HepG2 (cell line): ENCODE measurements at regions not wholly inside any gene's neighbourhood (a gene's known extent, or its start where the extent isn't known, plus 50 kb on each side); places are given as distances from the start of the nearest gene placed in this dataset.

Source experiments
- ATAC-seq: fragments of 200-7000 bp; cut with Tn5 transposase; 3 replicates; pipeline ENCODE4 v1.9.1; 2020; ENCODE audit warnings: mild to moderate bottlenecking, moderate library complexity
- BruUV-seq: library from RNA; stranded (reverse); fragments of 400-500 nt; replicated peaks from 2 replicates; lab custom pipeline; 2021; lab: Mats Ljungman, UMichigan
- CTCF ChIA-PET: fragments of 300-600 bp; formaldehyde crosslinking; extraction: SDS; loops from one replicate; lab custom pipeline; 2021; ENCODE audit warnings: low total read pairs, inconsistent platforms, low intra/inter-chr PET ratio; lab: Yijun Ruan, JAX
- POLR2A ChIA-PET: fragments of 350-600 bp; sonication (Branson Sonifier 250); formaldehyde crosslinking; loops from one replicate; lab custom pipeline; 2020; ENCODE audit warnings: antibody characterized with exemption, inconsistent platforms; lab: Yijun Ruan, JAX
- DNase-seq: peaks from one replicate; pipeline ENCODE4 v3.0.0-alpha.2; 2015; ENCODE audit warnings: low spot score
- FAIRE-seq: peaks from 3 replicates; lab custom pipeline; 2011; peaks lifted over from hg19 to GRCh38; lab: Jason Lieb, UNC
- H2AFZ ChIP-seq: one replicate; pipeline ENCODE4 v1.6.1; 2011; ENCODE audit warnings: low read length, inconsistent platforms
- H3K27ac ChIP-seq: fragments of 300-600 bp; 3 replicates; pipeline ENCODE4 v1.8.0; 2011; ENCODE audit warnings: mixed run types, mild to moderate bottlenecking, mixed read lengths, low read length, inconsistent platforms; ENCODE audit not compliant: insufficient read depth; ENCODE audit errors: extremely low read length
- H3K27me3 ChIP-seq, 2 experiments: fragments of 200-600 bp in 1 of 2; 2 replicates in 1 of 2; 3 replicates in 1 of 2; pipeline versions ENCODE4 v1.6.0 to v1.8.0; 2011; ENCODE audit warnings: low read length in 2 of 2, mild to moderate bottlenecking in 2 of 2, moderate library complexity in 2 of 2, inconsistent platforms in 1 of 2; ENCODE audit not compliant: insufficient read depth in 2 of 2, control insufficient read depth in 1 of 2
- H3K36me3 ChIP-seq, 2 experiments: fragments of 200-600 bp in 1 of 2; replicated peaks in 1 of 2; 2 replicates in 1 of 2; 3 replicates in 1 of 2; pipeline versions ENCODE4 v1.5.1 to v1.8.0; 2011; ENCODE audit warnings: low read length in 2 of 2, inconsistent platforms in 1 of 2; ENCODE audit not compliant: insufficient read depth in 2 of 2, control insufficient read depth in 1 of 2
- H3K4me1 ChIP-seq: 2 replicates; pipeline ENCODE4 v1.5.1; 2012; ENCODE audit warnings: low read length, inconsistent platforms; ENCODE audit not compliant: insufficient read depth
- H3K4me2 ChIP-seq: 2 replicates; pipeline ENCODE4 v1.6.0; 2011; ENCODE audit warnings: low read depth, low read length, inconsistent platforms
- H3K4me3 ChIP-seq, 3 experiments: fragments of 200-600 bp in 1 of 3; sonication (generic), shearing (Covaris generic) in 1 of 3; replicated peaks in 1 of 3; 2 replicates each; pipeline ENCODE4 v1.5.1; 2011 to 2016; ENCODE audit warnings: low read length in 3 of 3, inconsistent platforms in 2 of 3, low read depth in 2 of 3, mild to moderate bottlenecking in 2 of 3, control low read depth in 1 of 3, mixed read lengths in 1 of 3; ENCODE audit not compliant: insufficient read depth in 1 of 3
- H3K79me2 ChIP-seq: one replicate; pipeline ENCODE4 v1.6.1; 2011; ENCODE audit warnings: low read length, inconsistent platforms; ENCODE audit not compliant: insufficient read depth
- H3K9ac ChIP-seq: 2 replicates; pipeline ENCODE4 v1.6.0; 2011; ENCODE audit warnings: mild to moderate bottlenecking, low read depth, low read length, inconsistent platforms; ENCODE audit not compliant: insufficient read depth
- H3K9me3 ChIP-seq: 2 replicates; pipeline ENCODE4 v1.5.1; 2012; ENCODE audit warnings: mild to moderate bottlenecking, low read length
- H4K20me1 ChIP-seq: 2 replicates; pipeline ENCODE4 v1.6.0; 2011; ENCODE audit warnings: inconsistent platforms, mild to moderate bottlenecking, low read length, moderate library complexity; ENCODE audit not compliant: insufficient read depth
- CENPBD1 ChIP-seq: sonication (generic); formaldehyde crosslinking; IDR thresholded peaks from 2 replicates; pipeline ENCODE4 v1.8.0; 2022; ENCODE audit warnings: missing genetic modification reagents, low read depth, mild to moderate bottlenecking, borderline replicate concordance
- CHCHD3 ChIP-seq: sonication (generic); formaldehyde crosslinking; IDR thresholded peaks from 2 replicates; pipeline ENCODE4 v1.8.0; 2022; ENCODE audit warnings: mild to moderate bottlenecking, missing genetic modification reagents, moderate library complexity
- DNMT3B ChIP-seq: conservative IDR thresholded peaks from 2 replicates; pipeline ENCODE4 v1.6.1; 2016; ENCODE audit warnings: missing biosample characterization, control low read depth
- DPF2 ChIP-seq: sonication (generic); formaldehyde crosslinking; IDR thresholded peaks from 2 replicates; pipeline ENCODE4 v1.4.0; 2020; ENCODE audit warnings: mild to moderate bottlenecking, low read depth, missing genetic modification reagents, borderline replicate concordance
- KLF15 ChIP-seq: sonication (generic); formaldehyde crosslinking; IDR thresholded peaks from 2 replicates; pipeline ENCODE4 v1.8.1; 2023; ENCODE audit warnings: borderline replicate concordance, mild to moderate bottlenecking, inconsistent platforms, missing genetic modification reagents, mixed read lengths
- MLX ChIP-seq: IDR thresholded peaks from 2 replicates; pipeline ENCODE4 v1.6.1; 2016
- MXD4 ChIP-seq: IDR thresholded peaks from 2 replicates; pipeline ENCODE4 v1.6.1; 2016; ENCODE audit warnings: mild to moderate bottlenecking, missing biosample characterization, missing genetic modification reagents
- NFE2 ChIP-seq: sonication (generic); formaldehyde crosslinking; IDR thresholded peaks from 2 replicates; pipeline ENCODE4 v1.4.0; 2020; ENCODE audit warnings: missing genetic modification reagents
- PITX1 ChIP-seq: sonication (generic); formaldehyde crosslinking; IDR thresholded peaks from 2 replicates; pipeline ENCODE4 v1.5.1; 2020; ENCODE audit warnings: mild to moderate bottlenecking, missing genetic modification reagents
- REL ChIP-seq: sonication (generic); formaldehyde crosslinking; conservative IDR thresholded peaks from 2 replicates; pipeline ENCODE4 v1.8.0; 2022; ENCODE audit warnings: mild to moderate bottlenecking, missing genetic modification reagents, moderate library complexity
- SRSF9 ChIP-seq: fragments of 200-400 bp; formaldehyde crosslinking; IDR thresholded peaks from 2 replicates; pipeline ENCODE4 v1.6.1; 2018; ENCODE audit warnings: borderline replicate concordance, mild to moderate bottlenecking, low read depth, low read length; ENCODE audit not compliant: insufficient read depth, poor library complexity, severe bottlenecking
- ZGPAT ChIP-seq: IDR thresholded peaks from 2 replicates; pipeline ENCODE4 v1.6.1; 2016; ENCODE audit warnings: mild to moderate bottlenecking
- ZNF136 ChIP-seq: sonication (generic); formaldehyde crosslinking; IDR thresholded peaks from 2 replicates; pipeline ENCODE4 v1.8.1; 2022; ENCODE audit warnings: low read depth, mild to moderate bottlenecking, moderate library complexity, missing genetic modification reagents
- ZNF784 ChIP-seq: sonication (generic); formaldehyde crosslinking; IDR thresholded peaks from 2 replicates; pipeline ENCODE4 v1.5.1; 2020; ENCODE audit warnings: missing genetic modification reagents, mild to moderate bottlenecking, borderline replicate concordance
- WGBS: methylation state at CpG from one replicate; pipeline ENCODE4 v1.1.6; 2017; ENCODE audit warnings: low lambda C conversion rate; 5-methylcytosine and 5-hydroxymethylcytosine counted together
- in situ Hi-C: cut with HindIII; loops from 2 replicates; pipeline ENCODE4 v1.10.0; 2017; ENCODE audit warnings: low pct_unique_long_range_greater_than_20kb; ENCODE audit not compliant: extremely low pct_ligation_motif_present
- intact Hi-C: fragments of 100-400 bp; cut with micrococcal nuclease; formaldehyde crosslinking; loops from one replicate; pipeline ENCODE4 v1.10.0; 2022; ENCODE audit not compliant: unreplicated experiment
- TF ChIP-seq, protein P1 (sequence below): sonication (generic); formaldehyde crosslinking; conservative IDR thresholded peaks from 2 replicates; pipeline ENCODE4 v1.8.1; 2023; ENCODE audit warnings: missing genetic modification reagents
- TF ChIP-seq, protein P2 (sequence below): sonication (generic); formaldehyde crosslinking; IDR thresholded peaks from 2 replicates; pipeline ENCODE4 v1.4.0; 2020; ENCODE audit warnings: mild to moderate bottlenecking, low read depth, missing genetic modification reagents
- TF ChIP-seq, protein P3 (sequence below): sonication (generic); formaldehyde crosslinking; IDR thresholded peaks from 2 replicates; pipeline ENCODE4 v1.9.0; 2021; ENCODE audit warnings: missing genetic modification reagents, mild to moderate bottlenecking, borderline replicate concordance

- H3K9me3 ChIP-seq, result no peaks in the 10 kb centered on the region
- no peak overlapping the region for H3K4me2 ChIP-seq
- no peaks in the 10 kb centered on the region for H4K20me1 ChIP-seq
- DNase-seq, result no peak
- CTCF ChIA-PET, result no interaction called here
- H3K27ac ChIP-seq, result no peak overlapping the region
- BruUV-seq, result no TSS peak
- H3K79me2 ChIP-seq, result no peaks in the 10 kb centered on the region
- H3K9ac ChIP-seq, result no peak overlapping the region
- no peak overlapping the region for H3K4me3 ChIP-seq
- intact Hi-C loops, result no loop called here
- WGBS, result 5% methylated on average over 3 of the region's 3 CpGs
- H3K4me1 ChIP-seq, result no peaks in the 10 kb centered on the region
- in situ Hi-C loops, result no loop called here
- POLR2A ChIA-PET, result no interaction called here
- peaks cover 0 to 14% of the 10 kb centered on the region in 2 experiments; a peak in 3 of 5 replicates for H3K27me3 ChIP-seq
- H3K36me3 ChIP-seq, result no peaks in the 10 kb centered on the region
- ATAC-seq, result no peak
- no peak overlapping the region for H2AFZ ChIP-seq
- no peak for FAIRE-seq
- no peak for TF ChIP-seq ZNF784 (CRISPR knock-in tag)
- no peak for TF ChIP-seq MXD4 (CRISPR knock-in tag)
- TF ChIP-seq MLX (CRISPR knock-in tag), result no peak
- TF ChIP-seq DPF2, result no peak
- no peak for TF ChIP-seq REL (CRISPR knock-in tag)
- TF ChIP-seq DNMT3B (CRISPR knock-in tag), result no peak
- no peak for TF ChIP-seq CENPBD1 (CRISPR knock-in tag)
- TF ChIP-seq, protein P1, sequence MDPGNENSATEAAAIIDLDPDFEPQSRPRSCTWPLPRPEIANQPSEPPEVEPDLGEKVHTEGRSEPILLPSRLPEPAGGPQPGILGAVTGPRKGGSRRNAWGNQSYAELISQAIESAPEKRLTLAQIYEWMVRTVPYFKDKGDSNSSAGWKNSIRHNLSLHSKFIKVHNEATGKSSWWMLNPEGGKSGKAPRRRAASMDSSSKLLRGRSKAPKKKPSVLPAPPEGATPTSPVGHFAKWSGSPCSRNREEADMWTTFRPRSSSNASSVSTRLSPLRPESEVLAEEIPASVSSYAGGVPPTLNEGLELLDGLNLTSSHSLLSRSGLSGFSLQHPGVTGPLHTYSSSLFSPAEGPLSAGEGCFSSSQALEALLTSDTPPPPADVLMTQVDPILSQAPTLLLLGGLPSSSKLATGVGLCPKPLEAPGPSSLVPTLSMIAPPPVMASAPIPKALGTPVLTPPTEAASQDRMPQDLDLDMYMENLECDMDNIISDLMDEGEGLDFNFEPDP (CRISPR knock-in tag), result no peak
- TF ChIP-seq ZGPAT, result no peak
- no peak for TF ChIP-seq PITX1 (CRISPR knock-in tag)
- TF ChIP-seq, protein P2, sequence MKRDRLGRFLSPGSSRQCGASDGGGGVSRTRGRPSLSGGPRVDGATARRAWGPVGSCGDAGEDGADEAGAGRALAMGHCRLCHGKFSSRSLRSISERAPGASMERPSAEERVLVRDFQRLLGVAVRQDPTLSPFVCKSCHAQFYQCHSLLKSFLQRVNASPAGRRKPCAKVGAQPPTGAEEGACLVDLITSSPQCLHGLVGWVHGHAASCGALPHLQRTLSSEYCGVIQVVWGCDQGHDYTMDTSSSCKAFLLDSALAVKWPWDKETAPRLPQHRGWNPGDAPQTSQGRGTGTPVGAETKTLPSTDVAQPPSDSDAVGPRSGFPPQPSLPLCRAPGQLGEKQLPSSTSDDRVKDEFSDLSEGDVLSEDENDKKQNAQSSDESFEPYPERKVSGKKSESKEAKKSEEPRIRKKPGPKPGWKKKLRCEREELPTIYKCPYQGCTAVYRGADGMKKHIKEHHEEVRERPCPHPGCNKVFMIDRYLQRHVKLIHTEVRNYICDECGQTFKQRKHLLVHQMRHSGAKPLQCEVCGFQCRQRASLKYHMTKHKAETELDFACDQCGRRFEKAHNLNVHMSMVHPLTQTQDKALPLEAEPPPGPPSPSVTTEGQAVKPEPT (CRISPR knock-in tag), result no peak
- no peak for TF ChIP-seq KLF15 (CRISPR knock-in tag)
- TF ChIP-seq ZNF136 (CRISPR knock-in tag), result no peak
- TF ChIP-seq, protein P3, sequence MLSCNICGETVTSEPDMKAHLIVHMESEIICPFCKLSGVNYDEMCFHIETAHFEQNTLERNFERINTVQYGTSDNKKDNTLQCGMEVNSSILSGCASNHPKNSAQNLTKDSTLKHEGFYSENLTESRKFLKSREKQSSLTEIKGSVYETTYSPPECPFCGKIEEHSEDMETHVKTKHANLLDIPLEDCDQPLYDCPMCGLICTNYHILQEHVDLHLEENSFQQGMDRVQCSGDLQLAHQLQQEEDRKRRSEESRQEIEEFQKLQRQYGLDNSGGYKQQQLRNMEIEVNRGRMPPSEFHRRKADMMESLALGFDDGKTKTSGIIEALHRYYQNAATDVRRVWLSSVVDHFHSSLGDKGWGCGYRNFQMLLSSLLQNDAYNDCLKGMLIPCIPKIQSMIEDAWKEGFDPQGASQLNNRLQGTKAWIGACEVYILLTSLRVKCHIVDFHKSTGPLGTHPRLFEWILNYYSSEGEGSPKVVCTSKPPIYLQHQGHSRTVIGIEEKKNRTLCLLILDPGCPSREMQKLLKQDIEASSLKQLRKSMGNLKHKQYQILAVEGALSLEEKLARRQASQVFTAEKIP (CRISPR knock-in tag), result no peak
- TF ChIP-seq SRSF9, result no peak
- no peak for TF ChIP-seq NFE2 (CRISPR knock-in tag)
- TF ChIP-seq CHCHD3 (CRISPR knock-in tag), result no peak
Observed at GRCh38 chr5:159786201-159786600, 130.1 kb upstream of the ADRA1B start.
